HCT116 (cell line): ENCODE measurements at regions not wholly inside any gene's neighbourhood (a gene's known extent, or its start where the extent isn't known, plus 50 kb on each side); places are given as distances from the start of the nearest gene placed in this dataset.

ENCODE experiments used
- ATAC-seq: fragments of 200-7000 bp; cut with Tn5 transposase; 2 replicates; pipeline ENCODE4 v1.9.1; 2020; ENCODE audit warnings: mild to moderate bottlenecking, moderate library complexity
- BruUV-seq: library from RNA; stranded (reverse); fragments of 400-500 nt; replicated peaks from 2 replicates; lab custom pipeline; 2021; lab: Mats Ljungman, UMichigan
- CTCF ChIA-PET: fragments of 300-600 bp; sonication (Branson Sonifier 250); formaldehyde crosslinking; loops from one replicate; lab custom pipeline; 2021; ENCODE audit warnings: antibody characterized with exemption; lab: Charles Lee
- POLR2A ChIA-PET: fragments of 300-600, 350-600 bp; sonication (Branson Sonifier 250); formaldehyde crosslinking; loops from one replicate; lab custom pipeline; 2021; ENCODE audit warnings: antibody characterized with exemption; lab: Charles Lee
- RAD21 ChIA-PET, 2 experiments: fragments of 300-600 bp; sonication (Branson Sonifier 250); formaldehyde crosslinking; loops; one replicate each; lab custom pipeline; 2023; ENCODE audit warnings: low total read pairs in 2 of 2; ENCODE audit not compliant: uncharacterized antibody in 2 of 2, unreplicated experiment in 2 of 2, low non-redundant PET in 1 of 2; lab: Charles Lee
- DNase-seq: peaks from one replicate; pipeline ENCODE4 v3.0.0-alpha.2; 2010; ENCODE audit warnings: low read depth, low spot score
- H2AFZ ChIP-seq: fragments of 200-600 bp; shearing (Covaris generic), sonication (generic); 2 replicates; pipeline ENCODE4 v1.6.1; 2017; ENCODE audit warnings: low read depth, mixed run types, mixed read lengths, antibody characterized with exemption, low read length; ENCODE audit not compliant: poor library complexity, severe bottlenecking
- H3K27ac ChIP-seq: 2 replicates; pipeline ENCODE4 v1.5.1; 2012; ENCODE audit warnings: low read depth, low read length
- H3K27me3 ChIP-seq: fragments of 200-600 bp; sonication (generic); 2 replicates; pipeline ENCODE4 v1.6.1; 2016; ENCODE audit warnings: mixed run types, low read length, mixed read lengths; ENCODE audit not compliant: insufficient read depth
- H3K36me3 ChIP-seq, 2 experiments: fragments of 200-500 bp in 1 of 2; fragments of 200-600 bp in 1 of 2; sonication (Bioruptor generic) in 1 of 2; sonication (generic) in 1 of 2; 2 replicates each; pipeline versions ENCODE4 v1.5.1 to v1.6.1; 2014 to 2016; ENCODE audit warnings: low read length in 2 of 2, inconsistent platforms in 1 of 2, mixed read lengths in 1 of 2, mixed run types in 1 of 2; ENCODE audit not compliant: insufficient read depth in 2 of 2, control insufficient read depth in 1 of 2
- H3K4me1 ChIP-seq, 2 experiments: fragments of 200-600 bp in 1 of 2; sonication (generic) in 1 of 2; 2 replicates each; pipeline versions ENCODE4 v1.5.1 to v1.6.1; 2012 to 2017; ENCODE audit warnings: low read length in 2 of 2, inconsistent platforms in 1 of 2, mild to moderate bottlenecking in 1 of 2, mixed read lengths in 1 of 2, mixed run types in 1 of 2, moderate library complexity in 1 of 2; ENCODE audit not compliant: insufficient read depth in 2 of 2, control insufficient read depth in 1 of 2
- H3K4me2 ChIP-seq: fragments of 200-600 bp; sonication (generic); 2 replicates; pipeline ENCODE4 v1.6.1; 2017; ENCODE audit warnings: mixed run types, low read length, mixed read lengths
- H3K4me3 ChIP-seq, 2 experiments: fragments of 200-600 bp in 1 of 2; sonication (generic) in 1 of 2; replicated peaks in 1 of 2; 2 replicates each; pipeline ENCODE4 v1.5.1; 2011 to 2016; ENCODE audit warnings: low read length in 2 of 2, control low read depth in 1 of 2, low read depth in 1 of 2, mild to moderate bottlenecking in 1 of 2, mixed read lengths in 1 of 2, mixed run types in 1 of 2
- H3K79me2 ChIP-seq: fragments of 200-600 bp; sonication (generic); 2 replicates; pipeline ENCODE4 v1.6.1; 2017; ENCODE audit warnings: mild to moderate bottlenecking, mixed run types, low read length, moderate library complexity, mixed read lengths; ENCODE audit not compliant: insufficient read depth
- H3K9ac ChIP-seq: fragments of 200-600 bp; sonication (generic); 2 replicates; pipeline ENCODE4 v1.6.1; 2016; ENCODE audit warnings: low read length, mixed read lengths
- H3K9me2 ChIP-seq: fragments of 200-600 bp; sonication (generic), shearing (Covaris generic); 2 replicates; pipeline ENCODE4 v1.6.1; 2017; ENCODE audit warnings: mixed run types, mild to moderate bottlenecking, moderate library complexity; ENCODE audit not compliant: insufficient read depth
- H3K9me3 ChIP-seq, 2 experiments: fragments of 200-500 bp in 1 of 2; fragments of 200-600 bp in 1 of 2; sonication (Bioruptor generic) in 1 of 2; sonication (generic) in 1 of 2; 2 replicates each; pipeline ENCODE4 v1.6.1; 2014 to 2017; ENCODE audit warnings: low read length in 2 of 2, mixed read lengths in 2 of 2, inconsistent platforms in 1 of 2, low read depth in 1 of 2, mild to moderate bottlenecking in 1 of 2, mixed run types in 1 of 2, moderate library complexity in 1 of 2; ENCODE audit not compliant: control insufficient read depth in 1 of 2, insufficient read depth in 1 of 2
- H4K20me1 ChIP-seq: fragments of 200-600 bp; sonication (generic), shearing (Covaris generic); 2 replicates; pipeline ENCODE4 v1.6.1; 2017; ENCODE audit warnings: mixed run types, mild to moderate bottlenecking, moderate library complexity; ENCODE audit not compliant: insufficient read depth
- CBX3 ChIP-seq: IDR thresholded peaks from 2 replicates; pipeline ENCODE4 v1.6.1; 2012; ENCODE audit warnings: low read depth
- CEBPB ChIP-seq: IDR thresholded peaks from 2 replicates; pipeline ENCODE4 v1.6.1; 2012; ENCODE audit warnings: low read depth
- ELF1 ChIP-seq: IDR thresholded peaks from 2 replicates; pipeline ENCODE4 v1.6.1; 2012; ENCODE audit warnings: low read depth, borderline replicate concordance
- EZH2 ChIP-seq: fragments of 200-600 bp; sonication (generic); IDR thresholded peaks from 2 replicates; pipeline ENCODE4 v1.6.1; 2017; ENCODE audit warnings: antibody characterized with exemption, mixed run types
- FOSL1 ChIP-seq: IDR thresholded peaks from 2 replicates; pipeline ENCODE4 v1.6.1; 2012; ENCODE audit warnings: low read depth
- JUND ChIP-seq: IDR thresholded peaks from 2 replicates; pipeline ENCODE4 v1.6.1; 2012
- MAX ChIP-seq: IDR thresholded peaks from 2 replicates; pipeline ENCODE4 v1.6.1; 2012
- RAD21 ChIP-seq: IDR thresholded peaks from 2 replicates; pipeline ENCODE4 v1.6.1; 2012; ENCODE audit warnings: low read depth, mild to moderate bottlenecking
- REST ChIP-seq: IDR thresholded peaks from 2 replicates; pipeline ENCODE4 v1.6.1; 2012; ENCODE audit warnings: low read depth
- SIN3A ChIP-seq: IDR thresholded peaks from 2 replicates; pipeline ENCODE4 v1.6.1; 2012; ENCODE audit warnings: low read depth
- TCF7L2 ChIP-seq: IDR thresholded peaks from 2 replicates; pipeline ENCODE4 v1.7.0; 2011; ENCODE audit warnings: borderline replicate concordance, inconsistent platforms; ENCODE audit not compliant: insufficient read depth, insufficient read length; ENCODE audit errors: extremely low read depth
- ZFX ChIP-seq: fragments of 450-650 bp; IDR thresholded peaks from 2 replicates; pipeline ENCODE4 v1.6.1; 2017
- ZNF274 ChIP-seq: fragments of 200-500 bp; sonication (Bioruptor generic); IDR thresholded peaks from 2 replicates; pipeline ENCODE4 v1.6.1; 2014; ENCODE audit warnings: mild to moderate bottlenecking, low read depth, low read length, inconsistent platforms
- intact Hi-C: fragments of 100-400 bp; cut with micrococcal nuclease; formaldehyde crosslinking; loops from 2 replicates; pipeline ENCODE4 v1.10.0; 2022
- TF ChIP-seq, protein P1 (sequence below): IDR thresholded peaks from 2 replicates; pipeline ENCODE4 v1.6.1; 2012

GRCh38 chr10:21175797-21176196 is 278.7 kb upstream of the NEBL start:
- Histone ChIP-seq H3K4me2 (peak overlapping the region; percentile 93), H2AFZ (peak overlapping the region; percentile 86), H3K36me3 (no peaks in the 10 kb centered on the region), H3K79me2 (no peaks in the 10 kb centered on the region), H3K9me3 (0 out of 4 replicates have a peak, but pooled peaks cover 0 to 3% of the 10 kb centered on the region in 2 experiments), H3K4me3 (peak overlapping the region in 1 of 2 experiments; percentile 75; a peak in 2 of 4 replicates), H3K9ac (peak overlapping the region; percentile 67), H3K27me3 (no peaks in the 10 kb centered on the region), H3K4me1 (peaks cover 21 to 39% of the 10 kb centered on the region in 2 experiments), H4K20me1 (no peaks in the 10 kb centered on the region), H3K27ac (peak overlapping the region; percentile 90), H3K9me2 (no peaks in the 10 kb centered on the region)
- no peak for DNase-seq
- no peak for ATAC-seq
- no peak for TF ChIP-seq CBX3
- TF ChIP-seq FOSL1, result no peak
- TF ChIP-seq ZNF274, result no peak
- no peak for TF ChIP-seq ZFX
- no peak for TF ChIP-seq ELF1
- TF ChIP-seq JUND, result peak; percentile 20; the same call in 1 of the 2 replicates
- POLR2A ChIA-PET, result interaction anchor here (1.1 kb wide), 1 partner anchor 8 kb away, joined by 3 read pairs; no protein-coding TSS in a partner anchor
- BruUV-seq, result no TSS peak
- RAD21 ChIA-PET, result interaction anchor here in 1 of 2 experiments (0.5 kb wide), 1 partner anchor 199 kb away, joined by 3 read pairs; no protein-coding TSS in a partner anchor
- CTCF ChIA-PET, result no interaction called here
- intact Hi-C loops, result no loop called here

DNA sequence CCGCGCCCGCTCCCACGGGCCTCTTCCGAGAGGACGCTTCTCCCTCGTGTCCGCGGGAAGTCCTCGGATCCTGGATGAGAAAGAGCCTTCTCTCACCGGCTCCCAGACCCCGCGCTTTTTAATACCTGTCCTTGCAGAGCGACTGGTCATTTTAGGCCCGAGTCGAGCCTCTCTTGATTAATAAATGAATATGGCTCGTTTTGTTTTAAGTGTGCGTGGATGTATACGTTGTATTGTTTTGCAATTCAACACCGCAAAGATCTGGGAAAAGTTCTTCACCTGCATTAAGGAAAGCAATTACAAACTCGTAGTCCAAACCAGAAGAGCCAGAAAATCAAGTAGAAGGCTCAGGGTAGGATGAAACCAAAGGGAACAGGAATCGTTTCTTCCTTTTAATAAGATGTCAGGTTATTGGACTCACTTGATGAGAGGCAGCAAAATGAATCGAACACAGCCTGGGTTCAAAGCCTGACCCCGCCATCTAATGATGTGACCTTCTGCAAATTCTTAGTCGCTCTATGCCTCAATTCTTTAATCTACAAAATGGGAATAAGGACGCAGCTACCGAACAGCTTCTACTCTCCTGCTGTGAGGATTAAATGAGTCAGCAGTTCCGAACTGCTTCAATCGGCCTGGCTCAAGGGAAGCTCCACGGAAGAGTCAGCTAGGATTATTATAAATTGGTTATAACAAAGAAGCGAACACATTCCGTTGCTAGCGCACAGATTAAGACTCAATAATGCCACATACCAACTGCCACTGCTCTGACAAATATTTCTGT is 277.8 kb upstream of the NEBL start:
- TSS peak; percentile 50 for BruUV-seq
- H3K9ac ChIP-seq, result peak overlapping the region; percentile 67
- TF ChIP-seq CEBPB (no peak; the same call in 1 of the 2 replicates), TCF7L2 (peak; percentile 38), ZFX (peak; percentile 64; the same call in 1 of the 2 replicates), EZH2 (no peak), FOSL1 (0 out of 2 replicates have a peak, but pooled peaks have one; percentile 37), RAD21 (no peak), SIN3A (no peak; the same call in 1 of the 2 replicates), MAX (no peak), REST (no peak)
- TF ChIP-seq, protein P1, sequence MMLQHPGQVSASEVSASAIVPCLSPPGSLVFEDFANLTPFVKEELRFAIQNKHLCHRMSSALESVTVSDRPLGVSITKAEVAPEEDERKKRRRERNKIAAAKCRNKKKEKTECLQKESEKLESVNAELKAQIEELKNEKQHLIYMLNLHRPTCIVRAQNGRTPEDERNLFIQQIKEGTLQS, result no peak

More for the DNA sequence above, 277.8 kb upstream of the NEBL start:
- H3K79me2 ChIP-seq, result no peaks in the 10 kb centered on the region
- intact Hi-C loops, result loop anchor here (5.0 kb wide), 1 partner anchor 357 kb away; the partner anchor contains the start of gene MLLT10
- peak; percentile 48 for DNase-seq
- RAD21 ChIA-PET, result no interaction called here
- peaks cover 24 to 39% of the 10 kb centered on the region in 2 experiments for H3K4me1 ChIP-seq
- H3K9me3 ChIP-seq, result 0 out of 4 replicates have a peak, but pooled peaks cover 0 to 3% of the 10 kb centered on the region in 2 experiments
- no peaks in the 10 kb centered on the region for H3K9me2 ChIP-seq
- H4K20me1 ChIP-seq, result no peaks in the 10 kb centered on the region
- CTCF ChIA-PET, result no interaction called here
- no peaks in the 10 kb centered on the region for H3K27me3 ChIP-seq
- ATAC-seq, result 0 out of 2 replicates have a peak, but pooled peaks have one; percentile 9
- no peaks in the 10 kb centered on the region for H3K36me3 ChIP-seq
- peak overlapping the region; percentile 75 to 77 for H3K4me3 ChIP-seq
- peak overlapping the region; percentile 93 for H3K4me2 ChIP-seq
- H3K27ac ChIP-seq, result peak overlapping the region; percentile 90
- POLR2A ChIA-PET, result interaction anchor here (1.1 kb wide), 1 partner anchor 9 kb away, joined by 3 read pairs; no protein-coding TSS in a partner anchor
- H2AFZ ChIP-seq, result peak overlapping the region; percentile 86
